Keratinocyte (primary cell): ENCODE measurements at regions not wholly inside any gene's neighbourhood (a gene's known extent, or its start where the extent isn't known, plus 50 kb on each side); places are given as distances from the start of the nearest gene placed in this dataset.

Source experiments
- DNase-seq: peaks from one replicate; pipeline ENCODE4 v3.0.0-alpha.2; 2011; ENCODE audit warnings: low read depth, missing footprints, low spot score
- FAIRE-seq: peaks from 2 replicates; lab custom pipeline; 2011; peaks lifted over from hg19 to GRCh38; lab: Jason Lieb, UNC
- H2AFZ ChIP-seq: 2 replicates; pipeline ENCODE4 v1.6.0; 2012; ENCODE audit warnings: low read length, control low read depth, inconsistent platforms; ENCODE audit not compliant: control insufficient read depth
- H3K27ac ChIP-seq: 2 replicates; pipeline ENCODE4 v1.5.1; 2011; ENCODE audit warnings: low read length; ENCODE audit not compliant: control insufficient read depth, insufficient read depth
- H3K27me3 ChIP-seq: 3 replicates; pipeline ENCODE4 v1.6.0; 2011; ENCODE audit warnings: low read length; ENCODE audit not compliant: control insufficient read depth, insufficient read depth; ENCODE audit errors: extremely low read depth
- H3K36me3 ChIP-seq, 2 experiments: 2 replicates in 1 of 2; 3 replicates in 1 of 2; pipeline ENCODE4 v1.5.1; 2011; ENCODE audit warnings: low read length in 2 of 2, mild to moderate bottlenecking in 1 of 2; ENCODE audit not compliant: control insufficient read depth in 2 of 2, insufficient read depth in 2 of 2; ENCODE audit errors: extremely low read depth in 1 of 2
- H3K4me1 ChIP-seq: 3 replicates; pipeline ENCODE4 v1.5.1; 2011; ENCODE audit warnings: low read length; ENCODE audit not compliant: control insufficient read depth, insufficient read depth; ENCODE audit errors: extremely low read depth
- H3K4me2 ChIP-seq: 3 replicates; pipeline ENCODE4 v1.6.0; 2011; ENCODE audit warnings: low read depth, low read length; ENCODE audit not compliant: control insufficient read depth, insufficient read depth; ENCODE audit errors: extremely low read depth
- H3K4me3 ChIP-seq, 3 experiments: fragments of 200-600 bp in 1 of 3; sonication (generic) in 1 of 3; 2 replicates in 2 of 3; 3 replicates in 1 of 3; pipeline ENCODE4 v1.5.1; 2011 to 2016; ENCODE audit warnings: low read length in 3 of 3, mild to moderate bottlenecking in 3 of 3, control low read depth in 2 of 3, inconsistent platforms in 1 of 3, low read depth in 1 of 3, mixed read lengths in 1 of 3, mixed run types in 1 of 3, moderate library complexity in 1 of 3; ENCODE audit not compliant: control insufficient read depth in 2 of 3, insufficient read depth in 2 of 3; ENCODE audit errors: extremely low read depth in 1 of 3
- H3K79me2 ChIP-seq: 2 replicates; pipeline ENCODE4 v1.6.0; 2012; ENCODE audit warnings: low read length; ENCODE audit not compliant: control insufficient read depth, insufficient read depth
- H3K9ac ChIP-seq: 3 replicates; pipeline ENCODE4 v1.6.0; 2011; ENCODE audit warnings: low read length; ENCODE audit not compliant: control insufficient read depth, insufficient read depth; ENCODE audit errors: extremely low read depth
- H3K9me1 ChIP-seq: 3 replicates; pipeline ENCODE4 v1.6.0; 2011; ENCODE audit warnings: low read length; ENCODE audit not compliant: control insufficient read depth, insufficient read depth; ENCODE audit errors: extremely low read depth
- H3K9me3 ChIP-seq: 2 replicates; pipeline ENCODE4 v1.5.1; 2012; ENCODE audit warnings: low read depth, low read length; ENCODE audit not compliant: control insufficient read depth
- H4K20me1 ChIP-seq: 3 replicates; pipeline ENCODE4 v1.6.0; 2011; ENCODE audit warnings: low read length; ENCODE audit not compliant: control insufficient read depth, insufficient read depth; ENCODE audit errors: extremely low read depth
- CTCF ChIP-seq, 3 experiments: IDR thresholded peaks in 1 of 3; conservative IDR thresholded peaks in 1 of 3; optimal IDR thresholded peaks in 1 of 3; 2 replicates in 2 of 3; 3 replicates in 1 of 3; pipeline versions ENCODE3 to v1.5.1; 2011; ENCODE audit warnings: low read length in 3 of 3, mild to moderate bottlenecking in 3 of 3, moderate library complexity in 2 of 3, control low read depth in 1 of 3, inconsistent platforms in 1 of 3; ENCODE audit not compliant: insufficient read depth in 2 of 3; ENCODE audit errors: extremely low read depth in 1 of 3
- EZH2 ChIP-seq: IDR thresholded peaks from one replicate; pipeline ENCODE4 v1.6.1; 2012; ENCODE audit warnings: inconsistent platforms, mild to moderate bottlenecking, low read length, moderate library complexity
- dilution Hi-C: fragments of 300-500 bp; cut with MboI; formaldehyde crosslinking; loops from one replicate; pipeline ENCODE4 v1.7.0; 2020; ENCODE audit warnings: low sequenced_read_pairs; ENCODE audit not compliant: extremely low pct_ligation_motif_present

GRCh38 chr9:86521322-86521721 is 167.1 kb upstream of the TUT7 start:
- Histone ChIP-seq H3K36me3 (no peaks in the 10 kb centered on the region), H3K4me1 (no peaks in the 10 kb centered on the region), H2AFZ (no peak overlapping the region), H3K9me1 (no peaks in the 10 kb centered on the region), H3K9me3 (no peaks in the 10 kb centered on the region), H4K20me1 (no peaks in the 10 kb centered on the region), H3K79me2 (no peaks in the 10 kb centered on the region), H3K9ac (no peak overlapping the region), H3K27me3 (no peaks in the 10 kb centered on the region), H3K4me2 (no peak overlapping the region), H3K27ac (no peak overlapping the region), H3K4me3 (no peak overlapping the region)
- FAIRE-seq, result no peak
- TF ChIP-seq CTCF (optimal IDR thresholded peaks at IDR 0.05 in 1 of 3, IDR thresholded peaks at IDR 0.05 in 1 of 3, conservative IDR thresholded peaks at IDR 0.05 in 1 of 3; ENCODE audit: extremely low read depth in 1 of 3, insufficient read depth in 2 of 3, low read length in 3 of 3) (no peak), EZH2 (no peak)
- dilution Hi-C loops, result no loop called here
- DNase-seq, result no peak

- Histone ChIP-seq H3K36me3 (no peaks in the 10 kb centered on the region), H2AFZ (no peak overlapping the region), H3K4me1 (no peaks in the 10 kb centered on the region), H3K27ac (no peak overlapping the region), H3K27me3 (no peaks in the 10 kb centered on the region), H4K20me1 (no peaks in the 10 kb centered on the region), H3K4me3 (no peak overlapping the region), H3K9ac (no peak overlapping the region), H3K79me2 (no peaks in the 10 kb centered on the region), H3K9me3 (no peaks in the 10 kb centered on the region), H3K4me2 (no peak overlapping the region), H3K9me1 (no peaks in the 10 kb centered on the region)
- dilution Hi-C loops, result no loop called here
- TF ChIP-seq EZH2 (no peak), CTCF (optimal IDR thresholded peaks at IDR 0.05 in 1 of 3, IDR thresholded peaks at IDR 0.05 in 1 of 3, conservative IDR thresholded peaks at IDR 0.05 in 1 of 3; ENCODE audit: extremely low read depth in 1 of 3, insufficient read depth in 2 of 3, low read length in 3 of 3) (no peak)
- FAIRE-seq (no peak), DNase-seq (no peak)
Measured at GRCh38 chr9:86519066-86519615, 164.9 kb upstream of the TUT7 start.
